ENCODE measurements at regions not wholly inside any gene's neighbourhood (a gene's known extent, or its start where the extent isn't known, plus 50 kb on each side); places are given as distances from the start of the nearest gene placed in this dataset.

DNA sequence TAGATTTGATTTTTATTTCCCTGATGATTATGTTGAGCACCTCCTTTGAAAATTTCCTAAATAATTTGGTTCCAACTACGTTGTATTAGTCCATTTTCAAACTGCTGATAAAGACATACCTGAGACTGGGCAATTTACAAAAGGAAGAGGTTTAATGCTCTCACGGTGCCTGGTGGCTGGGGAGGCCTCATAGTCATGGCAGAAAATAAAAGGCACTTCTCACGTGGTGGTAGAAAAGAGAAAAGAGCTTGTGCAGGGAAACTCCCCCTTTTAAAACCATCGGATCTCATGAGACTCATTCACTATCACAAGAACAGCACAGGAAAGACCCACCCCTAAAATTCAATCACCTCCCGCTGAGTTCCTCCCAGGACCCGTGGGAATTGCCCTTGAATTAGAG, 372.3 kb downstream of the RPL10L start:
- no peaks in the 10 kb centered on the region for H3K36me3 Mint-ChIP-seq
- no peak overlapping the region for H3K27ac Mint-ChIP-seq
- no peaks in the 10 kb centered on the region for H3K27me3 Mint-ChIP-seq
- no peak overlapping the region for H3K4me3 Mint-ChIP-seq
- H3K9me3 Mint-ChIP-seq, result peaks cover 0 to 4% (median 0%) of the 10 kb centered on the region in 3 donors
- no peaks in the 10 kb centered on the region for H3K4me1 Mint-ChIP-seq

DNA sequence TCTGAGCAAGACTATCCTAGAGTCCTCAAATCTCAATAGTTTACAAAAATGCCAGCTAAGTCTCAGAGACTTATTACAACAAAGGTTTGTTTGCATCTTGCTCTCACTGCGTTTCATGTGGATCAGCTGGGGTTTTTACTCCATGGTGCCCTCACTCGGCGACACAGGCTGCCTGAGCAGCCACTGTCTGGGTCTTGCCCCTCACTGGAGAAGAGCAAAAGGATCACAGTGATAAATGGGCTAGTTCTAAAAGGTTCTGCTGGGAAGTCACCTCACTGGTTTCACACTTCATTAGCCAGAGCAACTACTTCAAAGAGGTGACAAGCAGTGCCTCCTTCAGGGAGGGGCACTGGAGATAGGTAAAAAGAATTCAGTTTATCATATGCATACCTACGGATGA, 392.0 kb downstream of the RPL10L start:
- H3K27ac Mint-ChIP-seq, result no peak overlapping the region
- no peaks in the 10 kb centered on the region for H3K27me3 Mint-ChIP-seq
- H3K36me3 Mint-ChIP-seq, result no peaks in the 10 kb centered on the region
- H3K4me1 Mint-ChIP-seq, result no peaks in the 10 kb centered on the region
- H3K9me3 Mint-ChIP-seq, result peaks cover 3 to 12% (median 9%) of the 10 kb centered on the region in 3 donors
- no peak overlapping the region for H3K4me3 Mint-ChIP-seq

DNA sequence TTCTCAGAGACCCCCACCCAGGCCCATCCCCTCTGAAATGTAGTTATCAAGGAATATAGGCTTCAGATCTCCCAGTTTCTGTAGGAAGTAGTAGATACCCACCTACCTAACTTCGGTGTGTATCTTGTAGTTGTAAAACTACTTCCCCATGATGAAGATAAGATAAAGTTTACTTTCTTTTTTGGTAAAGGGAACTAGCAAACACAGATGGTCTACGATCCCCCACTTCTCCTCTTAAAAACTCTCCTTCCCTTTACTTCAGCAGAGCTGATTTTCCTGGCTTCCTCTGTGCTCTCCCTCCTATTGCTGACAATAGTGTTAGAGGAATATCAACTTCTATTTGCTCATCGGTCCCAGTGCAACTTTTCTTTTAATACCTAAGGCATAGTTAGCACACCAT, 395.2 kb downstream of the RPL10L start:
- Mint-ChIP-seq H3K4me3 (no peak overlapping the region), H3K27ac (no peak overlapping the region), H3K27me3 (no peaks in the 10 kb centered on the region), H3K9me3 (peaks cover 3 to 6% (median 4%) of the 10 kb centered on the region in 3 donors), H3K36me3 (no peaks in the 10 kb centered on the region), H3K4me1 (no peaks in the 10 kb centered on the region)

DNA sequence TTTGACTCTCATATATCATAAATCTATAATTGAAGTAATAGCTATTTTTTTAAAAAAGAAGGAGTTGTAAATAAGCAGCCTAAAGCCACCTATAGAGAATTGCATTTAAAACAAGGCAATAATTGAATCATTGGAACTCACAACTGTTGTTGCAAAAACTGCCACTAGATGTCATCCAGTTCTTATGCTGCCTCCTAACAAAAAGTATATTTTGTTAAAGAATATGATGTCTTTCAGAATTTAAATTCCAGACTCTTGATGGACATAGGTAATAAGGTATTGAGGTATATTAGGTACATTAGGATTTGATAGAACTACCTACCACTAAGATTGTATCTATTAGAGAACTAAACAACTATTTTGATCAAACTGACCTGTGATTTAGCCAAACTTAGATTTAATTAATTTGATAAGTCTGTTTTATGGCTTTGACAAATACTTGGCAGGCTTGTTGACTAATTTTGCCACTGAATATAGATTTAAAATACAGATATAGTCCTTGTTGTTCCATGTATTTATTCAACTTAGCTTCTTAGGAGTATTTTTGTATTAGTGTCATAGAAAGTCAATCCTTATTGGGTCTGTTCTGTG, 401.4 kb downstream of the RPL10L start:
- H3K27ac Mint-ChIP-seq, result no peak overlapping the region
- H3K36me3 Mint-ChIP-seq, result no peaks in the 10 kb centered on the region
- H3K4me1 Mint-ChIP-seq, result no peaks in the 10 kb centered on the region
- no peaks in the 10 kb centered on the region for H3K9me3 Mint-ChIP-seq
- H3K4me3 Mint-ChIP-seq, result no peak overlapping the region
- no peaks in the 10 kb centered on the region for H3K27me3 Mint-ChIP-seq

DNA sequence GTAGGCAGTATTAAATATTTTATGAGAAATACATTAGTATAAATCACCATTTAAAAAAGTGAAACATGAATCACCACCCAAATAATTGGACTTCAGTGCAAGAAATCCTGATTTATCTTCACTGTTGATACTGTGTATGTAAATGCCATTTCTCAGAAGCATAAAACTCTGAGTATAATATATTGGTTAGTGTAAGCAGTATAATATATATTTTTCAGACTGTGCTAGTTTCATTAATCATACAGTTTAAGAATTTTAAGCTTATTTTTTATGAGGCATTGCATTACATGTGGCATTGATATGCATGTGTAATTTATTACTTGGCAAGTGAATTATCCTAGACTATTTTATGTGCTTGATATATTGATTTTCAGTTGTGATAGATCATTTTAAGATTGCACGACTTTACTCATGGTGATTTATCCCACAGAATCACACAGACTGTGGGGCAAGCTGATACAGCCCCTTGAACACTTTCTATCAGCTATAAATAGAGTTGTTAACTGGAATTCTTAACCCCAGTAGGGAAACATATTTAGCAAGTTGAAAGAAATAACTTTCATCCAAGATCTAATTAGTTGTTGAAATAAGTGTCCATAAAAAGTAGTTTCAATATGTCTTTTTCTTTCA, 403.5 kb downstream of the RPL10L start:
- H3K4me1 Mint-ChIP-seq, result no peaks in the 10 kb centered on the region
- H3K4me3 Mint-ChIP-seq, result no peak overlapping the region
- H3K9me3 Mint-ChIP-seq, result no peaks in the 10 kb centered on the region
- H3K27me3 Mint-ChIP-seq, result no peaks in the 10 kb centered on the region
- H3K36me3 Mint-ChIP-seq, result no peaks in the 10 kb centered on the region
- H3K27ac Mint-ChIP-seq, result no peak overlapping the region

DNA sequence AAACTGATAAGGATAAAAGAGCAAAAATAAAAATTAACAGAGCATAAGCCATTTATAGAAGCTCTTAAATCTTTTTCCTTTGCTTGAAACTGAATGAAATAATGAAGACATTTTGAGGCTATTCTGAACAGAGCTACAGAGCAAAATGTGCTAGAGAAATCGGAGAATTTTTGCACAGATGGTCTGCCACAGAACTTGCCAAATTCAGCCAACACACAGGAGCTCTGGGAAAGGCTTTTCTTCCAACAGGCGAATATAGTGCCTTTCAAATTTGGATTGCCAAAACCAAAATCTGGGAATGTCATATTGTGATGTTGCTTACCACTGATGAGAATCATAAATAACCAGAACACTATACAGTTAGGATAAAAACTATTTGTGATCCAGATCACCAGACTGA, 406.3 kb downstream of the RPL10L start:
- Mint-ChIP-seq H3K27me3 (no peaks in the 10 kb centered on the region), H3K4me1 (peaks cover 0 to 1% (median 0%) of the 10 kb centered on the region in 3 donors), H3K9me3 (peaks cover 0 to 9% (median 3%) of the 10 kb centered on the region in 3 donors), H3K36me3 (no peaks in the 10 kb centered on the region), H3K27ac (no peak overlapping the region), H3K4me3 (no peak overlapping the region)

DNA sequence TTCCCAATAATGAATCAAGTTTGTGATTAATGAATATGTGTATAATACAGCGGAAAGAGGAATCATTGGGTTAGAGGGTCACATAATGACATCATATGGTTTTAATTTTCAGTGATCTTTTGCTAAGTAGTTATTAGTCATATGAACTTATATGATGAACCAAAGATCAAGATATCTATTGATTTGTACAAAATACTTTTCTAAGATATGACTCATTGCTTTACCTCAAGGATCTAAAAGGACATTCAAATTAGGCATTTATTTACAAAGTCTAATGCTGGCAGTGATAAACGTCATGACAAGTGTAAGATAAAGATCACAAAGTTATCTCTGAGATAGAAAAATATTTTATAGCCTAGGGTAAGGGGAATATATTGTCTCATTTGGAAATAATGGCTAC, 417.8 kb downstream of the RPL10L start:
- no peak overlapping the region for H3K27ac Mint-ChIP-seq
- H3K27me3 Mint-ChIP-seq, result no peaks in the 10 kb centered on the region
- peaks cover 3 to 5% (median 4%) of the 10 kb centered on the region in 3 donors for H3K9me3 Mint-ChIP-seq
- H3K4me1 Mint-ChIP-seq, result no peaks in the 10 kb centered on the region
- no peaks in the 10 kb centered on the region for H3K36me3 Mint-ChIP-seq
- H3K4me3 Mint-ChIP-seq, result no peak overlapping the region

DNA sequence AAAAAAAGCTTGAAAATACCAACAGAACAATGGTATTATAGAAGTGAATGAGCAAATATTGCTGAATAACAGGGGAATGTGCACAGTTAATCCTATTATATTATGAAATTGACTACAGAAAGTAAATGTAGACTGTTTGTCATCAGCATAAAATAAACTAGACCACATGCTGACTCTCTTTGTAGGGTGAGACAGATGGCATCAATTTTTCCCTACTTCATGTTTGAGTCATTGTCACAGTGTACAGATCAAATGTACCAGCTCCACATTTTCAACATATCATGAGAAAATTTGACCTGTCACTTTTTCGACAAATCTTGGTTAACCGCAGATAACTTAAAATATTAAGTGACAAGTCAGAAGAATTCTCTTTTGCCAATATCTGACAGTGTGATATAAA, 421.0 kb downstream of the RPL10L start:
- peaks cover 0 to 9% (median 4%) of the 10 kb centered on the region in 3 donors for H3K9me3 Mint-ChIP-seq
- H3K4me1 Mint-ChIP-seq, result no peaks in the 10 kb centered on the region
- H3K27me3 Mint-ChIP-seq, result no peaks in the 10 kb centered on the region
- peaks cover 2% of the 10 kb centered on the region for H3K36me3 Mint-ChIP-seq
- no peak overlapping the region for H3K4me3 Mint-ChIP-seq
- H3K27ac Mint-ChIP-seq, result no peak overlapping the region

DNA sequence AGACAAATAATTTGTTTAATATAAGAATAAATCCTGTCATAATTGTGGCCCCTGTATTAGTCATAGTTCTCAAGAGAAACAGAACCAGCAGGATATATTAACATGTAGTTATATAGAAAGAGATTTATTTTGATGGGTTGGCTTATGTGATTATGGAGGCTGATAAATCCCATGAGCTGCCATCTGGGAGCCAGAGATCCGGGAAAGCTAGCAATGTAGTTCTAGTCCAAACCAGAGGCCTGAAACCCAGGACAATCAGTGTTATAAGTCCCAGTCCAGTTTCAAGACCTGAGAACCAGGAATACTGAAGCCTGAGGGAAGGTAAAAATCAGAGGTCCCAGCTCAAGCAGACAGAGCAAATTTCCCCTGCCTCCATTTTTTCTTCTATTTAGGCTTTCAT, 435.8 kb downstream of the RPL10L start:
- no peaks in the 10 kb centered on the region for H3K36me3 Mint-ChIP-seq
- H3K27ac Mint-ChIP-seq, result no peak overlapping the region
- no peaks in the 10 kb centered on the region for H3K9me3 Mint-ChIP-seq
- H3K4me3 Mint-ChIP-seq, result no peak overlapping the region
- H3K4me1 Mint-ChIP-seq, result no peaks in the 10 kb centered on the region
- no peaks in the 10 kb centered on the region for H3K27me3 Mint-ChIP-seq

DNA sequence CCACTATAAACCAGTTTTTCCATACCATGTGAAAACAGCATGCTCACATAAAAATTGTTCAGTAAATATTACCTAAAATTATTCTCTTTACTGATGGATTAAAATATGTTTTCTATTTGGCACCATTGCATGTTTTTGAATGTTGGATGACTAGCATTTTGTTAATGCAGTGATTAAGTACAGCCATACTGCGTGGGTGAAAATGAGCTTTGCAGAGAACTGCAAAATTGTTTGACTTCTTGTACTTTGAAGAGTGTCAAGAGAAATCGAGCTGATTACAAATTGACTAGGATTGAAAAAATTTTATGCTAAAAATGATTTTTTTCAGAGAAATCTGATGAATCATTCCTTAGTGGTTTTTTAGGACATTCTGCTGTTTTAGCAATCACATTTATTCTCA, 452.9 kb downstream of the RPL10L start:
- H3K4me3 Mint-ChIP-seq, result no peak overlapping the region
- H3K9me3 Mint-ChIP-seq, result peaks cover 0 to 3% (median 0%) of the 10 kb centered on the region in 3 donors
- no peaks in the 10 kb centered on the region for H3K36me3 Mint-ChIP-seq
- H3K4me1 Mint-ChIP-seq, result no peaks in the 10 kb centered on the region
- no peaks in the 10 kb centered on the region for H3K27me3 Mint-ChIP-seq
- H3K27ac Mint-ChIP-seq, result no peak overlapping the region

DNA sequence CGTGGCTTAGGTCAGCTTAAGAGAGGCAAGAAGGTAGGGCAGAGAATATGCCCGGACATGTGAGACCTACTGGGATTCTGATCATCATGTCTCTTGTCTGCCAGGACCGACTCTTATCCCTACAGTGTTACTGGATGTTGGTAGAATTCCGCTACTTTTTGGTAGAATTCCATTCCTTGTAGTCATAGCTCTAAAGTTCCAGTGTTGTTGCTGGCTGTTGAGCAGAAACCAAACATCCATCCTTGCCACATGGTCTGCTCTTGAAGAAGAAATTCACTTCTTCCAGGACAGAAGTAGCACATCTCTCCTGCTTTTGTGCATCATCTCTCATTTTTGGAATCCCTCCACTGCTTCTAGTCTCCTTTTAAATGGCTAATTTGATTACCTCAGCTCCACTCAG, 453.7 kb downstream of the RPL10L start:
- Mint-ChIP-seq H3K36me3 (no peaks in the 10 kb centered on the region), H3K4me3 (no peak overlapping the region), H3K27me3 (no peaks in the 10 kb centered on the region)

More for the DNA sequence above, 453.7 kb downstream of the RPL10L start:
- H3K4me1 Mint-ChIP-seq, result no peaks in the 10 kb centered on the region
- peaks cover 0 to 4% (median 0%) of the 10 kb centered on the region in 3 donors for H3K9me3 Mint-ChIP-seq
- no peak overlapping the region for H3K27ac Mint-ChIP-seq

Data from IgD-negative memory B cell (primary cell).